Mesenchymal stem cell (in vitro differentiated cells and primary cell): ENCODE measurements at regions not wholly inside any gene's neighbourhood (a gene's known extent, or its start where the extent isn't known, plus 50 kb on each side); places are given as distances from the start of the nearest gene placed in this dataset.
"Not testable (repeated sequence)": the region's sequence is repeated elsewhere in the genome, so short reads cannot be mapped to it uniquely, and the experiment has no call there.

ENCODE experiments used
- DNase-seq: peaks from one replicate; pipeline ENCODE4 v3.0.0-alpha.2; 2013
- H2AFZ ChIP-seq: one replicate; pipeline ENCODE4 v1.6.1; 2013; ENCODE audit warnings: low read depth, mild to moderate bottlenecking, control low read depth, inconsistent platforms, low read length, moderate library complexity
- H2AK5ac ChIP-seq: 2 replicates; pipeline ENCODE4 v1.6.1; 2013; ENCODE audit warnings: low read length, moderate library complexity, mild to moderate bottlenecking, inconsistent platforms; ENCODE audit not compliant: severe bottlenecking
- H2BK120ac ChIP-seq: one replicate; pipeline ENCODE4 v1.6.1; 2013; ENCODE audit warnings: low read depth, mild to moderate bottlenecking, inconsistent platforms, low read length, moderate library complexity
- H2BK12ac ChIP-seq, 2 experiments: one replicate each; pipeline ENCODE4 v1.6.1; 2013; ENCODE audit warnings: inconsistent platforms in 2 of 2, low read length in 2 of 2, mild to moderate bottlenecking in 2 of 2, moderate library complexity in 2 of 2, control low read depth in 1 of 2
- H2BK15ac ChIP-seq: one replicate; pipeline ENCODE4 v1.6.1; 2013; ENCODE audit warnings: mild to moderate bottlenecking, low read depth, inconsistent platforms; ENCODE audit not compliant: poor library complexity, severe bottlenecking
- H2BK5ac ChIP-seq: 2 replicates; pipeline ENCODE4 v1.6.1; 2013; ENCODE audit warnings: low read depth, mild to moderate bottlenecking, low read length, control low read depth, inconsistent platforms; ENCODE audit not compliant: poor library complexity, severe bottlenecking
- H3K14ac ChIP-seq, 2 experiments: one replicate each; pipeline ENCODE4 v1.6.1; 2013; ENCODE audit warnings: inconsistent platforms in 2 of 2, low read length in 2 of 2, control low read depth in 1 of 2, mild to moderate bottlenecking in 1 of 2, moderate library complexity in 1 of 2
- H3K18ac ChIP-seq, 2 experiments: one replicate each; pipeline ENCODE4 v1.6.1; 2013; ENCODE audit warnings: inconsistent platforms in 2 of 2, low read length in 2 of 2, control low read depth in 1 of 2, low read depth in 1 of 2, mild to moderate bottlenecking in 1 of 2
- H3K23ac ChIP-seq, 2 experiments: one replicate each; pipeline ENCODE4 v1.6.1; 2013; ENCODE audit warnings: inconsistent platforms in 2 of 2, low read length in 2 of 2, mild to moderate bottlenecking in 2 of 2, moderate library complexity in 2 of 2, control low read depth in 1 of 2
- H3K27ac ChIP-seq: 2 replicates; pipeline ENCODE4 v1.5.1; 2013; ENCODE audit warnings: mild to moderate bottlenecking, moderate library complexity, low read length, control low read depth, inconsistent platforms; ENCODE audit not compliant: poor library complexity, severe bottlenecking
- H3K27me3 ChIP-seq, 2 experiments: 2 replicates each; pipeline versions ENCODE4 v1.6.1 to v1.7.0; 2013; ENCODE audit warnings: low read length in 2 of 2, mild to moderate bottlenecking in 2 of 2, moderate library complexity in 2 of 2, control low read depth in 1 of 2, inconsistent platforms in 1 of 2; ENCODE audit not compliant: control insufficient read depth in 1 of 2, insufficient read depth in 1 of 2
- H3K36me3 ChIP-seq, 2 experiments: 2 replicates each; pipeline versions ENCODE4 v1.6.1 to v1.7.0; 2013; ENCODE audit warnings: low read length in 2 of 2, control low read depth in 1 of 2, inconsistent platforms in 1 of 2, low read depth in 1 of 2, mild to moderate bottlenecking in 1 of 2; ENCODE audit not compliant: insufficient read depth in 2 of 2, control insufficient read depth in 1 of 2
- H3K4ac ChIP-seq, 2 experiments: one replicate each; pipeline ENCODE4 v1.6.1; 2013; ENCODE audit warnings: inconsistent platforms in 2 of 2, low read length in 2 of 2, mild to moderate bottlenecking in 2 of 2, moderate library complexity in 2 of 2, control low read depth in 1 of 2, low read depth in 1 of 2
- H3K4me1 ChIP-seq: 2 replicates; pipeline ENCODE4 v1.6.1; 2013; ENCODE audit warnings: low read depth, low read length, control low read depth; ENCODE audit not compliant: control insufficient read depth, insufficient read depth
- H3K4me2 ChIP-seq: 2 replicates; pipeline ENCODE4 v1.6.1; 2013; ENCODE audit warnings: low read length, mild to moderate bottlenecking, inconsistent platforms; ENCODE audit not compliant: poor library complexity, severe bottlenecking
- H3K4me3 ChIP-seq, 2 experiments: 2 replicates each; pipeline versions ENCODE4 v1.5.1 to v1.7.0; 2013; ENCODE audit warnings: low read length in 2 of 2, mild to moderate bottlenecking in 2 of 2, control low read depth in 1 of 2, low read depth in 1 of 2; ENCODE audit not compliant: insufficient read depth in 1 of 2
- H3K79me1 ChIP-seq: replicated peaks from 2 replicates; pipeline ENCODE4 v1.6.1; 2013; ENCODE audit warnings: mild to moderate bottlenecking, control low read depth, low read length, inconsistent platforms; ENCODE audit not compliant: poor library complexity, severe bottlenecking
- H3K9ac ChIP-seq: 2 replicates; pipeline ENCODE4 v1.7.0; 2013; ENCODE audit warnings: mild to moderate bottlenecking, low read length, moderate library complexity
- H3K9me3 ChIP-seq: 2 replicates; pipeline ENCODE4 v1.7.0; 2013; ENCODE audit warnings: mild to moderate bottlenecking, low read length; ENCODE audit not compliant: control insufficient read depth
- H4K8ac ChIP-seq: one replicate; pipeline ENCODE4 v1.6.1; 2013; ENCODE audit warnings: inconsistent platforms, mild to moderate bottlenecking, low read length, moderate library complexity
- H4K91ac ChIP-seq: one replicate; pipeline ENCODE4 v1.6.1; 2013; ENCODE audit warnings: mild to moderate bottlenecking, low read length, inconsistent platforms
- WGBS: methylation state at CpG from one replicate; pipeline ENCODE4 v1.1.7; 2013; ENCODE audit warnings: mixed read lengths; 5-methylcytosine and 5-hydroxymethylcytosine counted together

DNA sequence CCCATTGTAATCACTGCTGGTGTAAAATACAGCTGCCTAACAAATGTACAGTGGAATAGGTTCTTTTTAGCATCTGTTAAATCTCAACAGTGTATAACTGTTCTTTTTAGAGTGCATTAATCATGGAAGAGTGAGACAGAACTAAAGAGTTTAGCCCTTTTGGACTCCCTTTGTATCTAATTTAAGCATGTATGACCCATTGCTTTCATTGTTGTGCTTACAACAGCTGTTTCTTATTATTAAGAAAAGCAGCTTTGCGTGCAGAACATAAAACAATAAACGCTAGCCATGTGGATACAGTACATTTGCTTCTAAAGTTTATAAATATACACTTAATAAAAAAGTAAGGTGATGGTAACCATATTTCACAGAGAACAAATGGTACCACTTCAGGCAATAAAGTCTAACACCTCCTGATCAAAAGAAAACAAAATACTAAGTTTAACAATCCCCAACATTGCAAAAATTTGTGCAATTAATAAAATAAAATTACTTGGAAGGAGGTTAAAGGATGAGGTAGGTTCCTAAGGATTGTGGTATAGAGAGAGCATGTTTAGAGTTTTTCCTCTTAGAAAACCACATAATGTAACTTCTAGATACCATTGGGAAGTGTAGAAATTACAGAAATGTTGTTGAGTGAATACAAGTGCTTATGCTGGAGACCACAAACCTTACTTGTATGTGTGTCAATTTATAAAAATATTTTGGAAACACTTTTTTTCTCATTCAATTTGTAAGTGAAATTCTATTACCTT lies 448.7 kb downstream of the SLC6A15 start:
- Histone ChIP-seq H3K4me3 (no peak overlapping the region), H3K9ac (peak overlapping the region; percentile 44), H2AK5ac (no peak overlapping the region), H3K27me3 (no peaks in the 10 kb centered on the region), H3K79me1 (no peaks in the 10 kb centered on the region), H2BK15ac (no peak overlapping the region), H3K18ac (no peak overlapping the region), H3K9me3 (no peaks in the 10 kb centered on the region), H2BK5ac (no peak overlapping the region), H2BK12ac (no peak overlapping the region), H3K4me1 (no peaks in the 10 kb centered on the region), H3K4ac (no peak overlapping the region), H3K23ac (no peak overlapping the region), H3K4me2 (no peak overlapping the region), H3K36me3 (no peaks in the 10 kb centered on the region), H3K14ac (no peak overlapping the region), H2AFZ (no peak overlapping the region), H4K91ac (no peak overlapping the region), H2BK120ac (no peak overlapping the region), H4K8ac (no peak overlapping the region), H3K27ac (no peak overlapping the region)
- peak; percentile 45 for DNase-seq
- no CpG with 5 or more reads among the region's 2 CpGs for WGBS

DNA sequence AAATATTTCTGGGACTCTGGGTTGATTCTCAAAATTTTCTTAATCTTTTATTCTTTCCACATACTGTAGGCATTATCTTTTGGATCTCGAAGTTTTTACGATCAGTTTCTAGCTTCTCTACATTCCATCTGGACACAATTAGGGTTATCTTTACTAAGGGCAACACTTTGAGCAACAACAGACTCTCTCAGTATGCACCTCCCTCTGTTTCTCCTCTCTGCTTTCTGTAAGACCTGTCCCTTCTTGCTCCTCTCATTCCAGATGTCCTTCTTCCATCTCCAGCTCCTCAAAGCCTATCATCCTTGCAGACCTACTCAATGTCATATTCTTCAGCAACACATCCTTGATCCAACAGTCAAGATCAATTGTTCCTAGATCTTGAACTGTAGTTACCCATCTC lies 457.0 kb downstream of the SLC6A15 start:
- H3K4me3 ChIP-seq, result no peak overlapping the region
- H2AK5ac ChIP-seq, result no peak overlapping the region
- H2BK12ac ChIP-seq, result no peak overlapping the region
- no peak overlapping the region for H2BK5ac ChIP-seq
- no peak overlapping the region for H3K9ac ChIP-seq
- no peaks in the 10 kb centered on the region for H3K79me1 ChIP-seq
- no peaks in the 10 kb centered on the region for H3K27me3 ChIP-seq
- no peaks in the 10 kb centered on the region for H3K4me1 ChIP-seq
- no peak overlapping the region for H3K4me2 ChIP-seq
- H4K8ac ChIP-seq, result no peak overlapping the region
- no peak overlapping the region for H3K14ac ChIP-seq
- H3K9me3 ChIP-seq, result no peaks in the 10 kb centered on the region
- no peak overlapping the region for H3K18ac ChIP-seq
- H3K4ac ChIP-seq, result no peak overlapping the region
- no peak overlapping the region for H4K91ac ChIP-seq
- H3K27ac ChIP-seq, result no peak overlapping the region
- H2BK120ac ChIP-seq, result no peak overlapping the region
- no peak overlapping the region for H3K23ac ChIP-seq
- no peak overlapping the region for H2AFZ ChIP-seq
- no peaks in the 10 kb centered on the region for H3K36me3 ChIP-seq
- 68% methylated on average over 2 of the region's 2 CpGs for WGBS
- DNase-seq, result no peak
- no peak overlapping the region for H2BK15ac ChIP-seq

DNA sequence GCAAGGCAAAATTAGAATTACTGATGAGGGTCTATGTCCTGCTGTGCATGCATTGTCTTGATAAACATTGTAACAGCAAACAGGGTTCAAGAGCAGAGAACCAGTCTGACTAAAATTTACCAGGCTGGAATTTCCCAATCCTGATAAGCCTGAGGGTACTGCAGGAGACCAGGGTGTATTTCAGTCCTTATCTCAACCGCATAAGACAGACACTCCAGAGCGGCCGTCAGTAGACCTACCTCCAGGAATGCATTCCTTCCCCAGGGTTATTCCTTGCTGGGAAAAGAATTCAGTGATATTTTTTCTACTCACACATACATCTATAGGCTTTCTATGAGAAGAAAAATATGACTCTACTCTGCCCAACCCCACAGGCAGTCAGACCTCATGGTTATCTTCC lies 466.1 kb downstream of the SLC6A15 start:
- not testable (repeated sequence) for H3K4ac ChIP-seq, H2BK5ac ChIP-seq, H2BK12ac ChIP-seq, H4K91ac ChIP-seq, DNase-seq, H3K36me3 ChIP-seq, H3K27ac ChIP-seq, H3K79me1 ChIP-seq, H3K9ac ChIP-seq, H3K18ac ChIP-seq, H2BK15ac ChIP-seq, H3K9me3 ChIP-seq, H2AFZ ChIP-seq, H2AK5ac ChIP-seq, H2BK120ac ChIP-seq, H4K8ac ChIP-seq, H3K27me3 ChIP-seq, H3K4me2 ChIP-seq, H3K14ac ChIP-seq, H3K4me3 ChIP-seq, H3K23ac ChIP-seq, H3K4me1 ChIP-seq
- WGBS, result 94% methylated on average over 3 of the region's 3 CpGs

DNA sequence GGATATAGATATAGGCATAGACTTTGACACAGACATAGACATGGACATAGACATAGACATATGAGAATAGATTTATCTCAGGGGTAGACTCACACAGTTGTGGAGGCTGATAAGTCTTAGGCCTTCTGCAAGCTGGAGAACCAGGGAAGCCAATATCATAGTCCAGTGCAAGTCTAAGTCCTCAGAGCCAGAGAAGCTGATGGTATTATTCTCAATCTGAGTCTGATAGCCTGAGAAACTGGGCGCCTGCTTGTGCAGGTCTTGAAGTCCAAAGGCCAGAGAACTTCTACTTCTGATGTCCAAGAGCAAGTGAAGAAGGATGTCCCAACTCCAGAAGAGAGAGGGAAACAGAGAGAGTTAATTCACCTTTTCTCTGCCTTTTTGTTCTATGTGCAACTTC lies 476.5 kb downstream of the SLC6A15 start:
- WGBS, result 25% methylated on average over 1 of the region's 1 CpG
- Histone ChIP-seq H2BK5ac (no peak overlapping the region), H3K9me3 (no peaks in the 10 kb centered on the region), H3K18ac (no peak overlapping the region), H4K91ac (no peak overlapping the region), H2BK15ac (no peak overlapping the region), H3K9ac (no peak overlapping the region), H3K27me3 (no peaks in the 10 kb centered on the region), H2AK5ac (no peak overlapping the region), H3K36me3 (no peaks in the 10 kb centered on the region), H3K23ac (no peak overlapping the region), H3K4me3 (no peak overlapping the region), H3K14ac (no peak overlapping the region), H3K79me1 (no peaks in the 10 kb centered on the region), H4K8ac (no peak overlapping the region), H3K4me2 (no peak overlapping the region), H2AFZ (no peak overlapping the region), H2BK120ac (no peak overlapping the region), H3K27ac (no peak overlapping the region), H3K4ac (no peak overlapping the region), H2BK12ac (no peak overlapping the region), H3K4me1 (no peaks in the 10 kb centered on the region)
- DNase-seq, result no peak
